Activated naive CD4-positive, alpha-beta T cell treated with Interleukin-2 at 50 U/mL for 16 hours (primary cell): ENCODE measurements at regions not wholly inside any gene's neighbourhood (a gene's known extent, or its start where the extent isn't known, plus 50 kb on each side); places are given as distances from the start of the nearest gene placed in this dataset.
"Not testable (repeated sequence)": the region's sequence is repeated elsewhere in the genome, so short reads cannot be mapped to it uniquely, and the experiment has no call there.

Experiments
- DNase-seq: peaks from one replicate; pipeline ENCODE4 v3.0.0-alpha.2; 2020

DNA sequence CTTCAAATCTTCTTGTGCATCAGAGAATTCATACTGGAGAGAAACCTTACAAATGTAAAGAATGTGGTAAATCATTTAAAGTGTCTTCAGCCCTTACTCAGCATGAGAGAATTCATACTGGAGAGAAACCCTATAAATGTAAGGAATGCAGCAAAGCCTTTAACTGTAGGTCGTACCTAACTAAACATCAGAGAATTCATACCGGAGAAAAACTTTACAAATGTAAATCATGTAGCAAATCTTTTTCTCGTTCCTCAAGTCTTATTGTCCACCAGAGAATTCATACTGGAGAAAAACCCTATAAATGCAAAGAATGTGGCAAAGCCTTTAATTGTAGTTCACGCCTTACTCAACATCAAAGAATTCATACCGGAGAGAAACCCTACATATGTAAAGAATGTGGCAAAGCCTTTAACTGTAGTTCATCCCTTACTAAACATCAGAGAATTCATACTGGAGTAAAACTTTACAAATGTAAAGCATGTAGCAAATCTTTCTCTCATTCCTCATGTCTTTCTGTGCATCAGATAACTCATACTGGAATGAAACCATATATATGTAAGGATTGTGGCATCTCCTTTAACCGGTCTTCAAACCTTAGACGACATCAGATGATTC lies 118.5 kb upstream of the ZNF267 start:
- DNase-seq, result no peak

DNA sequence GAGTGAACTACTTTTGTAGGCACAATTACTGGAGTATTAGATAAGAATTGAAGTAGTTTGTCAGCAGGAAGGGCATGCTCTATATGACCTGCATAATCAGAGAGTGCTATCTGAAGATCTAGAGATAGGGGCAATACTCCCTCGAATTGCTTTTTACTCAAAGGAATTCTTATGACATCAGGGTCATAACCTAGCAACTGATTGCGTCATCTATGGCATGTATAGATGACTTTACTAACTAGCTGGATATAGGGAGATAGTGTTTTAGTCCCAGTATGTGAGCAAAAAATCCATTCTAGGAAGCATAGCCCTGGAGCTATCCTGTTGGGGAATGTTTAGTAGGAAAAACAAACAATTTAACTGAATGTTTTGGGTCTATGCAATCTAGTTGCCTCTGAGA lies 109.5 kb upstream of the ZNF267 start:
- DNase-seq, result no peak

DNA sequence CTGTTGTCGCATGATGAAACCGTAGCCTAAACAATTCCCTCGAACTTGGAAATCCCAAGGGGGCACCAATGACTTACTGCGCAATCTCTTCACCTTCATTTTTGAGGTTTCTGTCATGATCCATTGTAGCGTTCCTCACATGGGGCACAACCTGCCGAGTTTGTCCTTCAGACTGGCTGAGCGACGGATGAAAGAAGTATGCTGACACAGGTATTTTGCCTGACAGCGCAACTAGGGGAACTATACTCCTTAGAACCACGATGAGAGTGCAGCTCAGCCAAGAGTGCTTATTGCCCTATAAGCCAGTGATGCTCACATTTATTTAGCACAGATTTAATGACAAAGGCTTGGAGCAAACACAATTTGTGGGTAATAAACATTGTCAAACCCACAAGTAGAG lies 106.3 kb upstream of the ZNF267 start:
- DNase-seq, result no peak

DNA sequence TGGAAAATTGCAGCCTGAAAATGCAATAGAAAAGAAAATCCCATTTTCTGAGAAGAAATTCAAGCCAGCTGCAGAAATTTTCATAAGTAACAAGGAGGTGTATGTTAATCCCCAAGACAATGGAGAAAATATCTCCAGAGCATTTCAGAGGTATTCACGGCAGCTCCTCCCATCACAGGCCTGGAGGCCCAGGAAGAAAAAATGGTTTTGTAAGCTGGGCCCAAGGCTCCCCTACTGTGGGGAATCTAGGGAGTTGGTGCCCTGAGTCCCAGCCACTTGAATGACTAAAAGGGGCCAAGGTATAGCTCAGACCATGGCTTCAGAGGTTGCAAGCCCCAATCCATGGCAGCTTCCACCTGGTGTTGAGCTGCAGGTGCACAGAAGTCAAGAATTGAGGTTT lies 93.3 kb upstream of the ZNF267 start:
- no peak for DNase-seq

DNA sequence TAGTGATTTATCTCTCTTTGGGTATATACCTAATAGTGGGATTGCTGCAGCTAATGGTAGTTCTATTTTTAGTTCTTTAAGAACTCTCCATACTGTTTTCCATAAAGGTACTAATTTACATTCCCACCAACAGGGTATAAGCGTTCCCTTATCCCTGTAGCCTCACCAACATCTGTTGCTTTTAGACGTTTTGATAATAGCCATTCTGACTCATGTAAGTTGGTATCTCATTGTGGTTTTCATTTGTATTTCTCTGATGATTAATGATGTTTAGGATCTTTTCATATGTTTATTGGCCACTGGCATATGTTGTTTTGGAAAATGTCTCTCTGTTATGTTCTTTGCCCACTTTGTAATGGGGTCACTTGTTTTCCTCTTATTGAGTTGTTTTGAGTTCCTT lies 88.5 kb upstream of the ZNF267 start:
- DNase-seq, result no peak

DNA sequence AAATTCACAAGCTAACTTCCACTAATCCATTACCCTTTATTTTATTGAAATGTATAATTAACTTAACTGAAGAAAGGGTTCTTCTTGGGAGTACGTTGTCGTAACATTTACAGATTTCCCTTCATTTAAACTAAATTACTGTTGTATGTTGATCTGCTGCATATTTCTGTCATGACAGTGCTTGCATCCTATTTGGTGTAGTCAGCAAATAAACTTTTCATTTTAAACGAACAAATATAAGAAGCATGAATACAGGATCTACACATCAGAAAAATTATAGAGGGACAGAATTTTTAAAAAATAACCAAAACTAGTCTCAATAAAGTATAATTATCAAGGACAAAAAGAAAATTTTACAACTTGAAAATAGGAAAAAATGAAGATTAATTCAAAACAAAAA lies 66.5 kb upstream of the ZNF267 start:
- DNase-seq, result no peak

DNA sequence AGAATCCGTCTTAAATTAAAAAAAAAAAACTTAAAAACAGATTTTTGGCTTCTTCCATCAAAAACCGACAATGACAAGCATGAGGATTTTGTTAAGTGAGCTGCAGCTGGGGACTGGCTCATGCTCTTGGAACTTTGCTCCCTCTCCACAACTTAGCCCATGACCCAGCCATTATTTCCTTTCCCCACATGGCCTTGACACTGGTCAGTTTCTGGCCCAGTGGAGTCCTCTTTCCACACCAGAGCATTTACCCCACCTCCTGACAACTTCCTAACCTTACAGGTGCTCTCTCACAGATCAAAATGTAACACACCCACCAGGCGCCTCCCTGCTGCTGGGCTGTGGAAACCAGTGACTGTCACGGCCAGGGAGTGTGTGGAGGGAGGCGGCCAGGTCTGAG lies 62.7 kb upstream of the ZNF267 start:
- no peak for DNase-seq

DNA sequence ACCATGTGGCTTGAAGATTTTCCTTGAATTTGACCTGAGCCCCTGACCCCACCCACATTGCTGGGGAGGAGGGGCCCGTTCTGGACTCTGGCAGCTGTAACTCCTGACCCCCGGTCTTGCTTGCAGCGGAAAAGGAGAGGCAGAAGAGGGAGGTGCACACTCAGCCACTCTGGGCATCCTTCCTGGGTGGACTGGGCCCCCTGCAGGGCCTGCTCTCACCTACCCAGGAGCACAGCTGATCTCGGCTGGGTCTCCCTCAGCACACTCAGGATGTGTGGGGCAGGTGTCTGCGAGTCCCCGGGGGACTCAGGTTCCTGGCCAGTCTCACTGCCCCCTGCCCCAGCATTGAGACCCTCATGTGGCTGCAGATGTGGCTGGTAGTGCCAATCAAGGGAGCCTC lies 57.5 kb upstream of the ZNF267 start:
- not testable (repeated sequence) for DNase-seq

DNA sequence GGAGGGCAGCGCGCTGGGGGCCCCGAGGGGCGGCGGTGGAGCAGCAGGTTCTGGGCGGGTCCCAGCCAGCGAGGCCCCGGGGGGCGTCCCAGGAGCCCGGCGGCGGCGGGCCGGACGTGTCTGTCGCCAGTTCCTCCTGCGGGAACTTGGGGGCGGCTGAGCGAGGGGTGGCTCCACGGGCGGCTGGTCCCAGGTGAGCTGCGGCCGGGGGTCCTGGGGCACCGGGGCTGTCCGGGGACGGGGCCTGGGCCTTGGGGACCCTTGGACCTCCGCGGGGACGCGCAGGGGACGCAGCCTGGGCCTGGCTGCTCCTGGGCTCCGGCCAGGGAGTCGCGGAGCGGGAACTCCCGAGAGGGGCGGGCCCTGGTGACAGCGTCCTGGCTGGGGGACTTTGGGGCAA lies 54.2 kb upstream of the ZNF267 start:
- no peak for DNase-seq

DNA sequence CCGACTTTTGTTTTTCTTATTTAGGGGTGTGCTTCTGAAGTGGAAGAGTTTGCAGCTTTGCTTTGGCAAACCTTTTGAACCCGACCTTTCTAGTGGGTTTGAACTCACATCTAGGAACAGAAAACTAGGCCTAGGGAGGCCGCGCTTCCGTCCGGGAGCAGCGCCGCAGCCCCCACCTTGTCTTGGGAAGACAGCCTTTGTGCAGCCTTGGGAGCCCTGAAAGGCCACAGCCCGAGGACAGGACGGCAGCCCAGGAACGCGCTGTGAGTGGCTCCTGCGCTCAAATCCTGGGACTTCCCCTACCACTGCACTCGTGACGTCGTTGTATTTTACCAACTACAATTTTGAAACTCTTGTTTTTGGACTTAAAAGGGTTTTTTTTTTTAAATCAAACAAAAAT lies 53.7 kb upstream of the ZNF267 start:
- no peak for DNase-seq
